ENCODE measurements at regions not wholly inside any gene's neighbourhood (a gene's known extent, or its start where the extent isn't known, plus 50 kb on each side); places are given as distances from the start of the nearest gene placed in this dataset.

- no peak for TF ChIP-seq CTCF (optimal IDR thresholded peaks at IDR 0.05 in 1 of 3, IDR thresholded peaks at IDR 0.05 in 1 of 3, conservative IDR thresholded peaks at IDR 0.05 in 1 of 3; ENCODE audit: extremely low read depth in 1 of 3, insufficient read depth in 2 of 3, low read length in 3 of 3)
- TF ChIP-seq EZH2 (IDR thresholded peaks at IDR 0.05; ENCODE audit: low read length), result no peak
These were observed 502.4 kb downstream of the TMEM182 start for GRCh38 chr2:103264058-103264768.
